HG02610 (cell line): ENCODE measurements at regions not wholly inside any gene's neighbourhood (a gene's known extent, or its start where the extent isn't known, plus 50 kb on each side); places are given as distances from the start of the nearest gene placed in this dataset.
"Not testable (repeated sequence)": the region's sequence is repeated elsewhere in the genome, so short reads cannot be mapped to it uniquely, and the experiment has no call there.

Experiments
- ATAC-seq: cut with Tn5 transposase; IDR thresholded peaks from one replicate; pipeline ENCODE4 v1.9.1; 2021; ENCODE audit warnings: mild to moderate bottlenecking, moderate library complexity; ENCODE audit not compliant: unreplicated experiment

GRCh38 chr11:8772571-8773519, 90.3 kb downstream of the RPL27A start:
- ATAC-seq: no peak

- ATAC-seq: no peak
These were observed 91.4 kb downstream of the RPL27A start for GRCh38 chr11:8773916-8774539.

- not testable (repeated sequence) for ATAC-seq
These were observed 92.3 kb downstream of the RPL27A start for GRCh38 chr11:8774916-8775315.

- no peak for ATAC-seq
These were observed 92.7 kb downstream of the RPL27A start for GRCh38 chr11:8775332-8775731.

- no peak for ATAC-seq
These were observed 93.1 kb downstream of the RPL27A start for GRCh38 chr11:8775734-8776133.

- no peak for ATAC-seq
These were observed 93.6 kb downstream of the RPL27A start for GRCh38 chr11:8776209-8776608.

- ATAC-seq: no peak
These were observed 95.5 kb downstream of the RPL27A start for GRCh38 chr11:8777907-8778767.

GRCh38 chr11:8779107-8779506, 96.5 kb downstream of the RPL27A start:
- ATAC-seq: no peak

GRCh38 chr11:8779732-8780131, 97.1 kb downstream of the RPL27A start:
- no peak for ATAC-seq

GRCh38 chr11:8784954-8785353, 102.4 kb downstream of the RPL27A start:
- no peak for ATAC-seq

- no peak for ATAC-seq
These were observed 102.9 kb downstream of the RPL27A start for GRCh38 chr11:8785457-8785856.

GRCh38 chr11:8785998-8786397, 103.4 kb downstream of the RPL27A start:
- no peak for ATAC-seq

- no peak for ATAC-seq
These were observed 104.3 kb downstream of the RPL27A start for GRCh38 chr11:8786933-8787332.

- ATAC-seq: no peak
These were observed 104.8 kb downstream of the RPL27A start for GRCh38 chr11:8787372-8787771.

- ATAC-seq: no peak
These were observed 106.0 kb downstream of the RPL27A start for GRCh38 chr11:8788616-8789015.

GRCh38 chr11:8789864-8790263, 107.3 kb downstream of the RPL27A start:
- no peak for ATAC-seq

GRCh38 chr11:8790968-8791367, 108.4 kb downstream of the RPL27A start:
- no peak for ATAC-seq

- ATAC-seq: no peak
These were observed 110.1 kb downstream of the RPL27A start for GRCh38 chr11:8792710-8793109.

- no peak for ATAC-seq
These were observed 110.7 kb downstream of the RPL27A start for GRCh38 chr11:8793114-8793777.

- ATAC-seq: no peak
These were observed 111.5 kb downstream of the RPL27A start for GRCh38 chr11:8794126-8794525.

GRCh38 chr11:8794677-8795103, 112.1 kb downstream of the RPL27A start:
- no peak for ATAC-seq
